ENCODE measurements at regions not wholly inside any gene's neighbourhood (a gene's known extent, or its start where the extent isn't known, plus 50 kb on each side); places are given as distances from the start of the nearest gene placed in this dataset.

DNA sequence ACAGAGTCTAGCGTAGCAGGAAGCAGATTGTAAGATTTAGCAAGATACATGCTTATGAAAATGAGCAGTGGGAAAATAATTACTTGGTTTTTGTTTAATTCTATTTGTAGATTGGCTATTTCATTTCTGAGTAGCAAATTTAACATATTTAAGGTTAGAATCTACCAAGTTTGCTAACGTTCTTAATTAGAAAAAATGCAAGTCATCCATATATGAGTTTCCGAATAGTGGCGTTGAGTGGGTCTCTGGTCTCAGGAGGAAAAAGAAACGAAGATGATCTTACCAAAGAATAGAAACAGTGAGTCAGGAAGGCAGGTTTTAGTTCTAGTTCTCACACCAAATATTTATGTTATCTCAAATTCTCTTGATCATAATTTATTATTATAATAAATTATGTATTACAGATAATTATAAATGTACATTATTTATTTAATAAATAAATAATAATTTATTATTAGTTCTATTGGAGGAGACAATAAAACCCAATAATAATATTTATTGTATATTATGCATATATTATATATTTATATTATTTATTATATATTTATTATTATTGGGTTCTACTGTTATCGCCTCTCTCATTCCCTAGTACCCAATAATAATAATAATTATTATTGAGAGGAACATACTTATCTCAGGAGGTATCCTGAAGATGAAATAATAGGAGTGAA is 194.3 kb upstream of the PITRM1 start:
- DNase-seq = no peak

DNA sequence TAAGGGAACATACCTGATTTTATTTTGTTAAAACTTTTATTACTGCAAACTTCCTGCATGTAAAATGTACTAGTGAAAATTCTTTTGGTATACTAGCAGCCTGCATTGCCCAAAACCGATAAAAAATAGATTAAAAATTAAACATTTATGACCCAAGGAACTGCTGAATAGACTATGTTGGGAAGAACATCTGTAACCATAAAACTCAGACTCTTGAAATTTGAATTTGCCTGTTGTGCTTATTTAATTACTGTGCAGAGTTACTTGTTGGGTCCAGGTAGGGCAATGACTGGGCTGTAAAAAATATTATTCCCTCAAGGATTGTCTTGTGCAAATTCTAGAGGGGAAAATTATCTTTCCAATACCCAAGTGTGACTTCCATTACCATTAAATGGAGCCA is 193.5 kb upstream of the PITRM1 start:
- no peak for DNase-seq

DNA sequence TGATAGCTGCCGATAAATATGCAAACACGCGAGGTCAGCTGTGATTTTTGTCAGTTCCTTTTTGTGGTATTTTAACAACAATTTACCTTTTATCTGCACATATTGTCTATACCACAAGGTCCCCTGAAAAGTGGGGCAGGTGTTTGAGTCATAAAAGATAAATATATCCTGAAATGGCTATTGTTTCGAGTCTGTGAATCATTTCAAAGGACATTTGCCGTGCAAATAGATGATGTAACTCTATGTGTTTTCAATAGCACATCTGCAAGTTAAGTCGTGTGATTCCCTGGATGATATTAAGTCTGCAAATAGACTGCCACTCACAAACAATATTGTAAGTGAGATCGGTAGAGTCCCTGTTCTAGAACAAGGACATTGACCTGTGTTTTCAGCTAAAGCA is 193.0 kb upstream of the PITRM1 start:
- peak; percentile 7 to 87 (median 63) for DNase-seq

DNA sequence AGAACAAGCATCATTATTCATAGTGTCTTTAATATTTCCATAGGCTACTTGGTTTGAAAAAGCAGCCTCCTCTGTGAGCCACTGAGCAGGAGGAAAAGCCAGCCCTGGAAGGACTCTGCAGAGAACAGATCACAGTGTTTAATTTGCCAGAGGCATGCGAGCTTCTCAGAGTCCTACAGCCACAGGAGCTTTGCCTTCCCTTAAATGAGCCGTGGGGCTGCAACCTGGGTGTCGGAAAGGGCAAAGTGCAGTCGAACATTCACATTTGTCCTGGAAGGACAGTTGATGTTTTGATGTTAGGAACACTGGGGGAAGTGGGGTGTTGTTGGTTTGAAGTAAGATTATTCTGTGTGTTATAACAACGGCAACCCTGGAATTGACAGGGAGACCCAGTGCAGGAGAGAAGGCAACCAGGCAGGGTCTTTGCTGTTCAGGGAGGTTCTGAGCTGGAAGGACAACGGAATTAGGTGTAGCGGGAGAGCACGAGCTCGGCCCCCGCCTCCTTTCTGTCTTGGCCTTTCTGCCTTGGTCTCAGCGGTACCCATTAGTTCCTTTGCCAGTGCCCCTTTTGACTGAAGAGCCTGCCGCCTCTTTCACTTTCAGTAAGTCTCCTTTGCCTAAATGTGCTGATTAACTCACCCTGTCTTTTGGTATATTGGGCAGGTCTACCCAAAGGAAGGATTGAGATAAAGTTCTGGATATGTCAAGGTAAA is 192.3 kb upstream of the PITRM1 start:
- DNase-seq = peak in 2 of 3 experiments; percentile 45 to 58

DNA sequence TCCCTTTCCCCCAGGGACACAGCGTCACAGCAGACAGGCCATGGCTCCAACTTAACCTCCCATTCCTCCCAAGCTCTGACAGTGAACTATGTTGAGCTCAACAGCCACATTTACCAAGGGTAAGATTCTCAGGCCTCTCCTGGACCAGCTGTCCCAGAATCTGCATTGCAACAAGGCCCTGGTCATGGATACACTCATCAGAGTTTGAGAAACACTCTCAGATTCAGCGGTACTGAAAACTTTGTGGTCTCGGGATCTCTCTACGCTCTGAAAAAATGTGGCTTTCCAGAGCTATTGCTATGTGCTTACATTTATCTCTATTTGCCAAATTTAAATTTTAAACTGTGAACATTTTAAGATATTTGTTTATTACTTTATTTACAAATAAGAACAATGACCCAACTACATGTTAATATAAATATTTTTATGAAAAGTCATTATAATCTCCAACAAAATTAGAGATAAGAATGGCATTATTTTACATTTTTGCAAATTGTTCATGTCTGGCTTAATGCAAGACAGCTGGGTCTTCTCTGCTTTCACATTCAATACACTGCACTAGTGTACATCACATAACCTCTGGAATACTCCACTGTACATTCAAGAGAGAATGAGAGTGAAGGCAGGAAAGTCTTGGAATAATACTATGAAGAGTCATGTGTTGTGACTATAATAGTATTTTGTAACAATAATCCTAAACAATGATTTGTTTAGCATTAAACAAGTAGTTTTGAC is 190.9 kb upstream of the PITRM1 start:
- DNase-seq = no peak

DNA sequence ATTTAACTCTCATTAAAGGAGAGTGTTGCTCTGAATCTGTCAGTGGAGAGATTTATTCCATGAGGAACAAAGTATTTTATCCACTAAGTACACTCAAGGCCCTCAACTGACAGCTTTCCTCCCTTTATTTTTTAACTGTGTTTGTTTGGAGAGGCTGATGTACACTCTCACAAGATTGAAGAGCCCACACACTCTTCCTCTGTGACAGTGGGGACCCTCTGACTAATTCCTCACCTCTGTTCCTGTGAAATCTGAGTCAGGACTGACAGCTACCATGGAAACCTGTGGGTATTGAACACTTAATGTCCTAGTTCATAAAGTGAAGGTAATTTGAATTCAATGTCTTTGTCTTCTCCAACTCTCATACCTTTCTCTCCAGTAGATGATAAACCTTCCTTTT is 189.8 kb upstream of the PITRM1 start:
- DNase-seq = no peak

DNA sequence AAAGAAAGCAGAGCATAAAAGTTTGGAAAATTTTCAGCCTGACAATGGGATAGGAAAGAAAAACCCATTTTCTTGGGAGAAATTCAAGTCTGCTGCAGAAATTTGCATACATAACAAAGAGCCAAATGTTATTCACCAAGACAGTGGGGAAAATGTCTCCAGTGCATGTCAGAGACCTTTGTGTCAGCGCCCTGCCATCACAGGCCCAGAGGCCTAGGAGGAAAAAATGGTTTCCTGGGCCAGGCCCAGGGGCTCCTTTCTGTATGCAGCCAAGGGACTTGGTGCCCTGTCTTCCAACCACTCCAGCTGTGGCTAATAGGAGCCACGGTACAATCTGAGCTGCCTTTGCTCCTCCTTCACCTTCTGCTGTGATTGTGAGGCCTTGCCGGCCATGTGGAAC is 189.1 kb upstream of the PITRM1 start:
- no peak for DNase-seq

DNA sequence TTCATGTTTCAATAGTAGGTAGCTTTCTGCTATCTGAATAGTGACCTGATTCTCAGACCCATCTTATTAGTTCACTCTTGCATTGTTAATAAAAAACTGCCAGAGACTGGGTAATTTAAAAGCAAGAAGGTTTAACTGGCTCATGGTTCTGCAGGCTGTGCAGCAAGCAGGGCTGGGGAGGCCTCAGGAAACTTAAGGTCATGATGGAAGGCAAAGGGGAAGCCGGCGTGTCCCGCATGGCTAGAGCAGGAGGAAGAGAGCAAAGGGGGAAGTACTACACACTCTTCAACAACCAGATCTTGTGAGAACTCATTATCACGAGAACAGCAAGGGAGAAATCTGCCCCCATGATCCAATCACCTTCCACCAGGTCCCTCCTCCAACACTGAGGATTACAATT is 185.2 kb upstream of the PITRM1 start:
- no peak for DNase-seq

DNA sequence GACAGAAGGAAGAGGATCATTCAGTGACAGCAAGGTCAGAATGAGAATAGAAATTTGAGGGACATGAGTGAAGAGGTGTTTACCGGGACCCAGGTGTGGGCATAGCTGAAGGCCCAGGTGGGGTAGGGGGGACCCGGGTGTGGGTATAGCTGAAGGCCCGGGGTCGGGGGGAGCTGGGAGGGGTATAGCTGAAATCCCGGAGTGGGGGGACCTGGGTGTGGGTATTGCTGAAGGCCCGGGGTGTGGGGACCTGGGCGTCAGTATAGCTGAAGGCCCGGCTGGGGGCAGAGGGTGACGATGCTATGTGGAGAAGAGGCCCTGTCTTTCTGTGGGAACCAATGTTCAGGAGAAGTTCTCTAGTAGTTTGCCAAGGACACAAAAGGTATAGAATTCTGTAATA is 183.0 kb upstream of the PITRM1 start:
- no peak for DNase-seq

DNA sequence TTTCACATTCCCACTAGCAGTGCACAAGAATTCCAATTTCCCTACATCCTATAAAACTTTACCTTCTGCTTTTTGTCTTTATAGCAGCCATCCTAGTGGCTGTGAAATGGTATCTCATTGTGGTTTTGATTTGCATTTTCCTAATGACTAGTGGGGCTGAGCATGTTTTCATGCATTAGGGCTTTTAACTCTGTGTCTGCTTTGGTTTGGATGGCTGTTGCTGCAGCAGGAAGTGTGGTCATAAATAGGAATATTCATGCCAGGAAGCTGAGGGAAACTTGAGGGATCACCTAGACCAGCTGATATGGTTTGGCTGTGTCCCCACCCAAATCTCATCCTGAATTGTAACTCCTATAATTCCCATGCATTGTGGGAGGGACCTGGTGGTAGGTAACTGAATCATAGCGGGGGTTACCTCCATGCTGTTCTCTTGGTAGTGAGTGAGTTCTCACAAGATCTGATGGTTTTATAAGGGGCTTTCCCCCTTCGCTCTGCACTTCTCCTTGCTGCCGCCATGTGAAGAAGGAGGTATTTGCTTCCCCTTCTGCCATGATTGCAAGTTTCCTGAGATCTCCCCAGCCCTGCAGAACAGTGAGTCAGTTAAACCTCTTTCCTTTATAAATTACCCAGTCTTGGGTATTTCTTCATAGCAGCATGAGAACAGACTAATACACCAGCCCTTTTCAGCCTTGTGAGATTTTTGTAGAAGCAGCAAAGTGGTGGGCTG is 181.8 kb upstream of the PITRM1 start:
- DNase-seq = no peak

DNA sequence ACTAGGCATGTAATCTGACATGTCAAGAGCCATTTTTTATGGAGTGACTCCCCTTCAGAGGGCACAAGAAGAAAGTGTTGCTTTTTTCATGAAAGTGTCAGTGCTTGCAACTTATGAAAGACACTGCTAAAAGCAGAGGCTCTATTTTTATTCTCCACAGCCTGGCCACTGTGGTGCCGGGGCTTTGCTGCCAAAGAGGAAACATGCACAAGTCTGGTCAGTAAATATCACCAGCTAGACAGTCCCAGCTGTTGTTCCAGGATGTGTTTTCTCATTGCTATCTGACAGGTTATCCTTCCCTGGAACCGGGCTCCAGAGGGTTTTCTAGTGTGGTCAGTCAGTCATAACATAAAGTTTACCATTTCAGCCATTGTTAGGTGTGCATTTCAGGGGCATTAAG is 180.7 kb upstream of the PITRM1 start:
- DNase-seq = no peak

DNA sequence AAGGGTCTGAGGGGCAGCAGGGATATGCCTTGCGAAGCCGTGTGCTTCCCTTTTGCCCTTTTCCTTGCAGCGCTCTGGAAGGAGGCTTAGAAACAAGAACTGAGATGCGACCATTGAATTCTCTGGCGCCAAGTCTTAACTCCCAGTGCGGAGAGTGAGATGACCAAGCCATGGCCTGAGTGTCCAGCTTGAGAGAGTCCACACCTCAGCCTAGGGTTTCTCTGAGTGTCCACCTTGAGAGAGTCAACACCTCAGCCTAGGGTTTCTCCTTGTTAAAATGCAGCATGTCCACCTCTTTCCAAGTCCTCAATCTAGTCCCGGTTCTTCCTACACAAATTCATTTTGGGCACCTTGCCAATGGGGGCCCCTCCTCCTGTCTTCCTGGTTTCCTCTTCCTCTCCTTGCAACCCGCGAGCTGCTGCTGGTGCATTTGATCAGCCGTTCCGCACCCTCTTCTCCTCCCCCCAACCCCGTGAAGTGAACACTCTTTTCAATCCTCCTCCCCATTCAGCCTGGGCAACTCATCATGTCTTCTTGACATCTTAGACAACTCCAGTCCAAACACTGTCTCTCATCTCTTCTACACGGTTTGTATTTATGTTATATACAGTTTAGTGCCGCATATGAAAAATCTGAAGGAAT is 178.2 kb upstream of the PITRM1 start:
- no peak for DNase-seq

DNA sequence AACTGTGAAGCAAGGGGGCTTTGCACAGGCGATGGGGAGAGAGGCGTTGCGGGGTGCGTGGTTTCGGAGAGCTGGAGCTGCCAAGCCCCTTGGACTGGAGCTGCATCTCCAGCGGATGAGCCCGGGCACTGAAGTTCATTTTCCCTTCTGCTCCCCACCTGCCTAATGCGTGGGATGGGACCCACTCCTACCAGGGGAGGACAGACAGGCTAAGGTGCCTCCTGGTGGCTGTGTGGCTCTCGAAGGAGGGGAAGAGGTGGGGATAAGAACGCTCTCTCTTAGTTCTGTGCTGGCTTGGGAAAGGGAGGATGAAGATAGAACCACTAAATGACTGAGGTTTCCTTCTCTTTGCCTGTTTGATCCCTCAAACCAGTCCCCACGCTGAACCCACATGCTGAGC is 177.6 kb upstream of the PITRM1 start:
- no peak for DNase-seq

DNA sequence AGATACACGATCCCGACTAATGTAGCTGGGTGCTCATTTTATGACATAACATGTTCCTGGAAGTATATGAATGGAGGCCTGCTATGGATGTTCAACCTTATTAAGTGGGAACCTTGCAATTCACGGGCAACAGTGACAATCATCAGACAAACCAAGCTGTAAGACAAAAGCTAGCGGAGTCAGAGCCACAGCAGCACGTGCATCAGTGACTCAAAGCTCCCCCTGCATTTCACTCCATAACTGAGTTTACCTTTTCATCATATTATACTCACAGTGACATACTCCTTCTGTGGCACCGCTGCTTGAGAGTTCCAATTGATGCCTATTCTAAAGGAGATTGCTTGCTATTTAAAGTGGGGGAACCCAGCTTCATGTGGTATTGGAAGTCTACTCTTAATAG is 176.0 kb upstream of the PITRM1 start:
- no peak for DNase-seq

DNA sequence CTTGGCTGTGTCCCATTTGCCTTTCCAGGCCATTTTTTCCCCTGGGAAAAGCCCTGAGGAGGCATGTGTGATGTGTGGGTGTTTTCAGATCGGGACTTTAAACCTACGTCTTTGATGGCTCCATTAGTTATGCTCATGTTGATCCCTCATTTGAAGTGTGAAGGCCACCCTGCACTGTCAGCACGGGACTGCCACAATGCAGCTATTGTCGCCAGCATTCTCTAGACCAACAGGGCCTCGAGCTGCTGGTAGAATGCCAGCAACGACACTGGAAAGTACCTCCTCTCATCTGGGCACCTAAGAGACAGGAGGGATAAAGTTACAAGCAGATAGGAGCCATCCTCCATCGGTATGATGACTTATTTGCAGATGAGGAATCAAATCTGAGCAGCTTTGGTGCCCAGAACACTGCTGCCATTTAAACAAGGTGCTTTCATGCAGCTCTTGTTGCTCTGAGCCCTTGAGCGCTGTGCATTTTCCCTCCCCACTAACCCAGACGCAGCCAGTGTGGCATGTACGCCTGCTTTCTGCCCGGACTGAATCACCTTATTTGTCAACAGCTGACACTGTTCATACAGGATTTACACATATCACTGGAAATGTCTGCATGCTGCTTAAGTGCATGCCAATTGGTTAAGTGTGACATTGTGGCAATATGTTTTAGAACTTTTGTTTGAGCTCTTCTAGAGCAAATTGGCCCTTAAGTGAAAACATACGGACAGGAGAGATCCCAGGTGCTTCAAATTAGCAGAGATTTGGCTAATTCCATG is 175.0 kb upstream of the PITRM1 start:
- no peak for DNase-seq

DNA sequence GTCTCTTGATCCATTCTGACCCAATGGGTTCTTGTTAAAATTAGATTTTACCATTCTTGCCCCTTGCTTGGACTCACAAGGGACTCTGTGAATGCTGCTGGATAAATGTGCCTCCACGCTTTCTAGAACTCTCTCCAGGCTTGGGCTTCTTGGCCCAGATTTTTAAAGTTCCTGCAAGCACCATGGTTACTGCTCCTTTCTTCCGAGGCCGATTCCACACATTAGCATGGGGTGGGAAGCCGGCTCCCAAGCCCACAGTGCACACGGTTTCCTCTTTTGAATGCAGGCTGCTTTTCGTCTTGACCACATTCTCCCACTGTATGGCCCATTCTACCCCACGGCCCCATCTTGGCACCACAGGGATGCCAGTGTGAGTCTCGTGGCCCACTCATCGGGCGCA is 174.3 kb upstream of the PITRM1 start:
- no peak for DNase-seq

DNA sequence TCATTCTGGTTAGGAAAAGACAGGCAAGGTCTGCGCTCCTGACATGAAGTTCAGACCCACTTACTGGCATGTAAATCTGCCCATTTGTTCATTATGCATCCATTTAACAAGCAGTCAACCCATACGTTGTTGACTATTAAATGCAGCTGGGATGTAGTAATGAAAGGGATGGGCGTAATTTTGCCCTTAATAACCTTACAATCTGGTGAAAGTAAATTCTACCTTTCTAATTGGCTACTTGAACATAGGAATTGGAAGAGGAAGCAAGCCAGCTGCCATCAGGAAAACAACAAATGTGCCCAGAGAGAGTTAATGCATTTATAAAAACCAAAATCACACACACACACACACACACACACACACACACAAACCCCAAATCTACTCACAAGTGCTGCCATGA is 170.2 kb upstream of the PITRM1 start:
- peak in 2 of 3 experiments; percentile 10 to 62 for DNase-seq

DNA sequence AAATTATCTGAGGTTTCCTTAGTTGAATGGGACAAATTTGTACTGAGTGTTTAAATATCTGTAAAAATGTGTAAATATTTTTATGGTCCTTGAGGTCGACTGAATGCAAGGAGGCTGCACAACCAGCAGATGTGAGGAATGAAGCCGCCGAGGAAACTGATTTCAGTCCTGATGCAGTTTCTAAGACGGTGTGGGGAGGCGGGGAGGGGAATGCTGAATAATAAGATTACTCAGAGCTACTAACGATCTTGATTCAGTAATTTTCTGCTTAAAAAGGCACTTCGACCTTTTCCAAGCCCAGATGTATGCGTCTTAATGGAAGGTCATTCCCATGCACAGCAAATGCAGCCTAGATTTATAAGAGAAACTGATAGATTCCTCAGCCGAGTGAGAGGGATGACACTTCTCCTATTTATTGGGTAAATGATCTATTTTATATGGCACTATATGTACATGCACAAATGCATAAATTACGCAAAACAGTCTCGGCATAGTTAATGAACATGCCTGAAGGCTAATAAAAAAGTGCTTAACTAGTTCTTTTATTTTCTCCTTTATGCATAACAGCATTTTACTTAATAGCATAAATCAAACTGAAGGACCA is 167.6 kb upstream of the PITRM1 start:
- no peak for DNase-seq

DNA sequence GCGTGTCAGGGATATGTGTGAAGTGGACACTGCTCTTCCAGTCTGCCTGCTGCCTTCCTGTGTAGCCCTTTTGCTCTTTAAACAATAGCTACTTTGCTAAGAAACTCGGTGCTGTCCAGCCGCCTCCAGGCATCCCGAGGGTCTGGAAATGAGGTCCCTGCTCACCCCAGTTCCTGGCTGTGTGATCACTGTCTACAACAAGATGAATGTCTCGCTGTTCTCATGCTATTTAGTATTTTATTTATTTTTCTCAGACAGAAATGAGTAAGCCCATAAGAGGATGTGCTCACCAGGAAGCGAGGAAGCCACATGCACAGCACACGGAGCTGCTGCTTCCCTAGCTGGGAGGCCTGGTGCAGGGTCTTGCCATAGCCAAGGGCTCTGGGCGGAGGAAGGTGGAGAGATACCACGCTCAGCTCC is 167.0 kb upstream of the PITRM1 start:
- no peak for DNase-seq

DNA sequence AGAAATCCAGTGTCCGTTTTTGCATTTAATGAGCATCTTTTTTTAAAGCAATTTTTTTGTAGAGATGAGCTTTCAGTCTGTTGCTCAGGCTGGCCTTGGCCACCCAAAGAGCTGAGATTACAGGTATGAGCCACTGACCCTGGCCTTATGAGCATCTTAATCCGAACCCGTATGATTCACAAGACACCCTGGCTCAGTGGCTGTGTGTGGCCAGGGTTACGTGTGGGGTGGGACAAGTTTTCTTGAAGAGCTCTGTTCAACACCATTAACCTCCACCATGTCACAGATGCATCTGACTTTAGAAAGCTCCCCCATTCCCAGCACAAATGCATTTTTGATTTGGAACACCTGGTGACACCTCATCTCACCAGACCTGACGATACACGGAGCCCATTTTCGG is 166.5 kb upstream of the PITRM1 start:
- DNase-seq = no peak

DNA sequence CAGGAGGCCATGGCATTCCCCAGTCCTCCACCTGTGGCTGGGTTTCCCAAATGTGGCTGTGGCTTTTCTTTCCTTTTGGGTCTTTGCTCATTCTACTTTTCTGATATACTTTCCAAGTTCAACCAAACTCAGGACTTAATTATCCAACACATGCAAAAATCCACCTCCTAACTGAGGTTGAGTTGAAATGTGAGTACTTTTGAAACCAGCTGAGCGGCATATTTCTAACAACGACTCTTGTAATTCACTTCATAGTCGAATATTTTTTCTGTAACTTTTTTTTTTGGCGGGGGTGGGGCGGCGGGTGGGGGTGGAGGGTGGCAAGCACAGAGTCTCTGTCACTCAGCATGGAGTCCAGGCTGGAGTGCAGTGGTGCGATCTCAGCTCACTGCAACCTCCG is 165.2 kb upstream of the PITRM1 start:
- DNase-seq = no peak
